ENCODE measurements at regions not wholly inside any gene's neighbourhood (a gene's known extent, or its start where the extent isn't known, plus 50 kb on each side); places are given as distances from the start of the nearest gene placed in this dataset.

DNA sequence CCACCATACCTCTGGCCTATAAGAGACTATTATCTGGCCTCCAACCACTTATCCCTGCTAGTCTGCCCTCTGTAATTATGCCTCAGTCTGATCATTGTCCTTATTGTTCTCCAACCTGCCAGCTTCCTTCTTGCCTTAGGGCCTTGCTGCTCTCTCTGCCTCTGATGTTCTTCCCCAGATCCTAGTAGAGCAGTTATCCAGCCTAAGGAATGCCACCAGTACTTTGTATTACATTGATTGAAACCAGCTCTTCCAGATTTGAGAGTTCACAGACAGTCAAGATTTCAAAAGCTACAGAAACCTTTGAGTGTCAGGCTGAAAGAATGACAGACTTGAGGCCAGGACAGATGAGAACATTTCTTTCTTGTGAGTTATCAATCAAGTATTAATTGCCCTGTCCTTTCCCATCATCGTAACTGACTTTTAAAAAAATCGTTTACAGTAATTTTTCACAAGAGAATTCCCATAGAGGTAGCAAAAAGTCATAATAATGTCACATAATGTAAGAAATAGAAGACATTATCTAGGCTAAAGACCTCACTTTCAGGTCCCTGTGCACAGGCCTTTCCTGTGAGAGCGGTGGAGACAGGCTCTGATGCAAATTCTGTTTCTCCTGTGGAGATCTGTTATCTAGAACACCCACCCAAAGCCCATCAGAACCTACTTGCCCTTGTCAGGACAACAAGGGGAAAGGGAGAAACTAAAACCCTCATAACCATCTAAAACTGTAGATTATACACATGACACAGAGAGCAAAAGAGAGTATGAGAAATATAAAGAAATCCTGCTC lies 64.1 kb upstream of the GUCY1A1 start:
- CTCF ChIA-PET: interaction anchor here (0.7 kb wide), 1 partner anchor 156 kb away, joined by 3 read pairs; the partner anchor contains the start of gene GUCY1B1
- POLR2A ChIA-PET: no interaction called here
- TF ChIP-seq POLR2AphosphoS5 (IDR thresholded peaks at IDR 0.05; ENCODE audit: low read depth, low read length) (no peak), RCOR1 (IDR thresholded peaks at IDR 0.05; ENCODE audit: low read length) (no peak), MEF2A (IDR thresholded peaks at IDR 0.05; ENCODE audit: borderline replicate concordance, low read depth) (no peak), TEAD4 (IDR thresholded peaks at IDR 0.05; ENCODE audit: borderline replicate concordance, insufficient read depth) (peak; percentile 51; the same call in 1 of the 2 replicates), PBX3 (IDR thresholded peaks at IDR 0.05) (peak; percentile 88), TCF12 (IDR thresholded peaks at IDR 0.05) (peak; percentile 89), EZH2phosphoT487 (IDR thresholded peaks at IDR 0.05; ENCODE audit: borderline replicate concordance, low read depth) (no peak), EP300 (IDR thresholded peaks at IDR 0.05; ENCODE audit: borderline replicate concordance in 1 of 2, low read depth in 1 of 2, low read length in 1 of 2) (peak in 1 of 2 experiments; percentile 64; a peak in 1 of 4 replicates), TAF1 (IDR thresholded peaks at IDR 0.05; ENCODE audit: borderline replicate concordance, low read depth, low read length) (no peak), JUND (IDR thresholded peaks at IDR 0.05) (peak; percentile 48), SIN3A (IDR thresholded peaks at IDR 0.05; ENCODE audit: borderline replicate concordance, low read depth, low read length) (no peak), USF2 (IDR thresholded peaks at IDR 0.05; ENCODE audit: borderline replicate concordance, low read depth, low read length) (no peak), RAD21 (IDR thresholded peaks at IDR 0.05; ENCODE audit: low read length) (no peak), ELF1 (IDR thresholded peaks at IDR 0.05) (no peak), FOXM1 (IDR thresholded peaks at IDR 0.05; ENCODE audit: low read depth) (no peak), FOXJ3 (CRISPR knock-in tag; IDR thresholded peaks at IDR 0.05) (no peak), FOSL2 (IDR thresholded peaks at IDR 0.05; ENCODE audit: borderline replicate concordance, low read depth) (peak; percentile 9; the same call in 1 of the 2 replicates), MXI1 (IDR thresholded peaks at IDR 0.05; ENCODE audit: low read depth, low read length) (no peak), SMC3 (IDR thresholded peaks at IDR 0.05; ENCODE audit: low read depth, low read length) (no peak), GABPA (IDR thresholded peaks at IDR 0.05; ENCODE audit: low read depth) (no peak)
- TF ChIP-seq, protein P1, sequence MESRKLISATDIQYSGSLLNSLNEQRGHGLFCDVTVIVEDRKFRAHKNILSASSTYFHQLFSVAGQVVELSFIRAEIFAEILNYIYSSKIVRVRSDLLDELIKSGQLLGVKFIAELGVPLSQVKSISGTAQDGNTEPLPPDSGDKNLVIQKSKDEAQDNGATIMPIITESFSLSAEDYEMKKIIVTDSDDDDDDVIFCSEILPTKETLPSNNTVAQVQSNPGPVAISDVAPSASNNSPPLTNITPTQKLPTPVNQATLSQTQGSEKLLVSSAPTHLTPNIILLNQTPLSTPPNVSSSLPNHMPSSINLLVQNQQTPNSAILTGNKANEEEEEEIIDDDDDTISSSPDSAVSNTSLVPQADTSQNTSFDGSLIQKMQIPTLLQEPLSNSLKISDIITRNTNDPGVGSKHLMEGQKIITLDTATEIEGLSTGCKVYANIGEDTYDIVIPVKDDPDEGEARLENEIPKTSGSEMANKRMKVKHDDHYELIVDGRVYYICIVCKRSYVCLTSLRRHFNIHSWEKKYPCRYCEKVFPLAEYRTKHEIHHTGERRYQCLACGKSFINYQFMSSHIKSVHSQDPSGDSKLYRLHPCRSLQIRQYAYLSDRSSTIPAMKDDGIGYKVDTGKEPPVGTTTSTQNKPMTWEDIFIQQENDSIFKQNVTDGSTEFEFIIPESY (IDR thresholded peaks at IDR 0.05; ENCODE audit: borderline replicate concordance, low read depth): no peak
- TF ChIP-seq, protein P2, sequence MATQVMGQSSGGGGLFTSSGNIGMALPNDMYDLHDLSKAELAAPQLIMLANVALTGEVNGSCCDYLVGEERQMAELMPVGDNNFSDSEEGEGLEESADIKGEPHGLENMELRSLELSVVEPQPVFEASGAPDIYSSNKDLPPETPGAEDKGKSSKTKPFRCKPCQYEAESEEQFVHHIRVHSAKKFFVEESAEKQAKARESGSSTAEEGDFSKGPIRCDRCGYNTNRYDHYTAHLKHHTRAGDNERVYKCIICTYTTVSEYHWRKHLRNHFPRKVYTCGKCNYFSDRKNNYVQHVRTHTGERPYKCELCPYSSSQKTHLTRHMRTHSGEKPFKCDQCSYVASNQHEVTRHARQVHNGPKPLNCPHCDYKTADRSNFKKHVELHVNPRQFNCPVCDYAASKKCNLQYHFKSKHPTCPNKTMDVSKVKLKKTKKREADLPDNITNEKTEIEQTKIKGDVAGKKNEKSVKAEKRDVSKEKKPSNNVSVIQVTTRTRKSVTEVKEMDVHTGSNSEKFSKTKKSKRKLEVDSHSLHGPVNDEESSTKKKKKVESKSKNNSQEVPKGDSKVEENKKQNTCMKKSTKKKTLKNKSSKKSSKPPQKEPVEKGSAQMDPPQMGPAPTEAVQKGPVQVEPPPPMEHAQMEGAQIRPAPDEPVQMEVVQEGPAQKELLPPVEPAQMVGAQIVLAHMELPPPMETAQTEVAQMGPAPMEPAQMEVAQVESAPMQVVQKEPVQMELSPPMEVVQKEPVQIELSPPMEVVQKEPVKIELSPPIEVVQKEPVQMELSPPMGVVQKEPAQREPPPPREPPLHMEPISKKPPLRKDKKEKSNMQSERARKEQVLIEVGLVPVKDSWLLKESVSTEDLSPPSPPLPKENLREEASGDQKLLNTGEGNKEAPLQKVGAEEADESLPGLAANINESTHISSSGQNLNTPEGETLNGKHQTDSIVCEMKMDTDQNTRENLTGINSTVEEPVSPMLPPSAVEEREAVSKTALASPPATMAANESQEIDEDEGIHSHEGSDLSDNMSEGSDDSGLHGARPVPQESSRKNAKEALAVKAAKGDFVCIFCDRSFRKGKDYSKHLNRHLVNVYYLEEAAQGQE (IDR thresholded peaks at IDR 0.05; ENCODE audit: low read depth, low read length): no peak
- TF ChIP-seq, protein P3, sequence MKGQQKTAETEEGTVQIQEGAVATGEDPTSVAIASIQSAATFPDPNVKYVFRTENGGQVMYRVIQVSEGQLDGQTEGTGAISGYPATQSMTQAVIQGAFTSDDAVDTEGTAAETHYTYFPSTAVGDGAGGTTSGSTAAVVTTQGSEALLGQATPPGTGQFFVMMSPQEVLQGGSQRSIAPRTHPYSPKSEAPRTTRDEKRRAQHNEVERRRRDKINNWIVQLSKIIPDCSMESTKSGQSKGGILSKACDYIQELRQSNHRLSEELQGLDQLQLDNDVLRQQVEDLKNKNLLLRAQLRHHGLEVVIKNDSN (IDR thresholded peaks at IDR 0.05; ENCODE audit: borderline replicate concordance, low read depth): no peak

More for the DNA sequence above, 64.1 kb upstream of the GUCY1A1 start:
- Histone ChIP-seq H3K4me2 (no peak overlapping the region), H3K9me2 (no peaks in the 10 kb centered on the region), H2AFZ (ENCODE audit: low read depth) (no peak overlapping the region), H3K9ac (no peak overlapping the region), H3K36me3 (replicated peaks in 1 of 2; ENCODE audit: control insufficient read depth in 1 of 2, insufficient read depth in 2 of 2, low read length in 1 of 2) (no peaks in the 10 kb centered on the region), H3K27me3 (ENCODE audit: insufficient read depth) (no peaks in the 10 kb centered on the region), H3K9me3 (no peaks in the 10 kb centered on the region), H3K4me1 (ENCODE audit: control insufficient read depth in 1 of 2, insufficient read depth in 2 of 2, low read depth in 1 of 2, low read length in 1 of 2) (peaks cover 0 to 6% of the 10 kb centered on the region in 2 experiments; a peak in 3 of 4 replicates), H3K4me3 (ENCODE audit: low read depth in 2 of 2, low read length in 1 of 2) (no peak overlapping the region), H3K79me2 (ENCODE audit: insufficient read depth) (no peaks in the 10 kb centered on the region), H4K20me1 (ENCODE audit: insufficient read depth) (no peaks in the 10 kb centered on the region), H3F3A (replicated peaks; ENCODE audit: insufficient read depth) (peaks cover 13% of the 10 kb centered on the region), H3K27ac (ENCODE audit: low read depth in 2 of 2, low read length in 1 of 2) (no peak overlapping the region)
- DNase-seq: no peak
- WGBS (ENCODE audit: low lambda C conversion rate): 54% methylated on average over 3 of the region's 3 CpGs
